ENCODE measurements at regions not wholly inside any gene's neighbourhood (a gene's known extent, or its start where the extent isn't known, plus 50 kb on each side); places are given as distances from the start of the nearest gene placed in this dataset.
A peak's percentile ranks its signal among the peaks of the same experiment; 100 is the strongest.

GRCh38 chr20:56954797-56955196 is 311.6 kb downstream of the BMP7 start:
- no TSS peak for BruUV-seq (replicated peaks)
- CTCF ChIA-PET, result no interaction called here
- intact Hi-C loops (cut with micrococcal nuclease), result no loop called here

GRCh38 chr20:56955680-56956079 is 310.8 kb downstream of the BMP7 start:
- Histone ChIP-seq H3K4me3 (ENCODE audit: low read length) (no peak overlapping the region), H3K36me3 (ENCODE audit: low read depth, low read length) (no peaks in the 10 kb centered on the region), H3K4me1 (ENCODE audit: insufficient read depth, low read length) (no peaks in the 10 kb centered on the region), H3K9me2 (replicated peaks; ENCODE audit: low read length) (no peaks in the 10 kb centered on the region), H3K27me3 (ENCODE audit: low read length) (0 out of 2 replicates have a peak, but pooled peaks cover 8% of the 10 kb centered on the region), H4K20me1 (ENCODE audit: low read length) (no peaks in the 10 kb centered on the region), H3K9me3 (ENCODE audit: low read length) (no peaks in the 10 kb centered on the region), H3F3A (ENCODE audit: low read length, unreplicated experiment) (no peaks in the 10 kb centered on the region), H2AFZ (ENCODE audit: low read length) (no peak overlapping the region; the same call in 1 of the 2 replicates), H3K9ac (ENCODE audit: low read length) (no peak overlapping the region), H3K79me2 (ENCODE audit: low read length) (no peaks in the 10 kb centered on the region), H3K27ac (ENCODE audit: low read length) (no peak overlapping the region), H3K4me2 (ENCODE audit: low read length) (no peak overlapping the region)
- no peak for ATAC-seq
- no peak for DNase-seq
- no TSS peak for BruUV-seq (replicated peaks)
- intact Hi-C loops (cut with micrococcal nuclease), result no loop called here
- POLR2A ChIA-PET (ENCODE audit: unreplicated experiment), result no interaction called here
- CTCF ChIA-PET, result no interaction called here
- TF ChIP-seq, protein P1, sequence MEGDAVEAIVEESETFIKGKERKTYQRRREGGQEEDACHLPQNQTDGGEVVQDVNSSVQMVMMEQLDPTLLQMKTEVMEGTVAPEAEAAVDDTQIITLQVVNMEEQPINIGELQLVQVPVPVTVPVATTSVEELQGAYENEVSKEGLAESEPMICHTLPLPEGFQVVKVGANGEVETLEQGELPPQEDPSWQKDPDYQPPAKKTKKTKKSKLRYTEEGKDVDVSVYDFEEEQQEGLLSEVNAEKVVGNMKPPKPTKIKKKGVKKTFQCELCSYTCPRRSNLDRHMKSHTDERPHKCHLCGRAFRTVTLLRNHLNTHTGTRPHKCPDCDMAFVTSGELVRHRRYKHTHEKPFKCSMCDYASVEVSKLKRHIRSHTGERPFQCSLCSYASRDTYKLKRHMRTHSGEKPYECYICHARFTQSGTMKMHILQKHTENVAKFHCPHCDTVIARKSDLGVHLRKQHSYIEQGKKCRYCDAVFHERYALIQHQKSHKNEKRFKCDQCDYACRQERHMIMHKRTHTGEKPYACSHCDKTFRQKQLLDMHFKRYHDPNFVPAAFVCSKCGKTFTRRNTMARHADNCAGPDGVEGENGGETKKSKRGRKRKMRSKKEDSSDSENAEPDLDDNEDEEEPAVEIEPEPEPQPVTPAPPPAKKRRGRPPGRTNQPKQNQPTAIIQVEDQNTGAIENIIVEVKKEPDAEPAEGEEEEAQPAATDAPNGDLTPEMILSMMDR (conservative IDR thresholded peaks at IDR 0.05; ENCODE audit: low read depth, low read length), result no peak
- TF ChIP-seq EZH2 (IDR thresholded peaks at IDR 0.05; ENCODE audit: low read length, unreplicated experiment), result no peak
- TF ChIP-seq EZH2phosphoT487 (IDR thresholded peaks at IDR 0.05; ENCODE audit: borderline replicate concordance, low read length), result no peak

More at GRCh38 chr20:56954797-56955196, 311.6 kb downstream of the BMP7 start:
- H3K9me3 ChIP-seq (ENCODE audit: low read length), result no peaks in the 10 kb centered on the region
- TF ChIP-seq EZH2phosphoT487 (IDR thresholded peaks at IDR 0.05; ENCODE audit: borderline replicate concordance, low read length), result no peak
- TF ChIP-seq EZH2 (IDR thresholded peaks at IDR 0.05; ENCODE audit: low read length, unreplicated experiment), result no peak
- TF ChIP-seq, protein P1 (conservative IDR thresholded peaks at IDR 0.05; ENCODE audit: low read depth, low read length), result no peak
- DNase-seq (no peak), ATAC-seq (no peak)
- no peak overlapping the region for H3K4me2 ChIP-seq (ENCODE audit: low read length)
- H2AFZ ChIP-seq (ENCODE audit: low read length), result no peak overlapping the region
- no peak overlapping the region for H3K4me3 ChIP-seq (ENCODE audit: low read length)
- no peaks in the 10 kb centered on the region for H4K20me1 ChIP-seq (ENCODE audit: low read length)
- H3K27ac ChIP-seq (ENCODE audit: low read length), result no peak overlapping the region
- H3K79me2 ChIP-seq (ENCODE audit: low read length), result no peaks in the 10 kb centered on the region
- H3F3A ChIP-seq (ENCODE audit: low read length, unreplicated experiment), result no peaks in the 10 kb centered on the region
- no peaks in the 10 kb centered on the region for H3K36me3 ChIP-seq (ENCODE audit: low read depth, low read length)
- POLR2A ChIA-PET (ENCODE audit: unreplicated experiment), result no interaction called here
- no peak overlapping the region for H3K9ac ChIP-seq (ENCODE audit: low read length)
- 0 out of 2 replicates have a peak, but pooled peaks cover 8% of the 10 kb centered on the region for H3K27me3 ChIP-seq (ENCODE audit: low read length)
- no peaks in the 10 kb centered on the region for H3K4me1 ChIP-seq (ENCODE audit: insufficient read depth, low read length)
- H3K9me2 ChIP-seq (replicated peaks; ENCODE audit: low read length), result no peaks in the 10 kb centered on the region

GRCh38 chr20:56956534-56956933 is 309.9 kb downstream of the BMP7 start:
- H3K4me3 ChIP-seq (ENCODE audit: low read length), result no peak overlapping the region
- no TSS peak for BruUV-seq (replicated peaks)
- H3K9ac ChIP-seq (ENCODE audit: low read length), result no peak overlapping the region
- intact Hi-C loops (cut with micrococcal nuclease), result no loop called here
- H3F3A ChIP-seq (ENCODE audit: low read length, unreplicated experiment), result no peaks in the 10 kb centered on the region
- H4K20me1 ChIP-seq (ENCODE audit: low read length), result no peaks in the 10 kb centered on the region
- H3K79me2 ChIP-seq (ENCODE audit: low read length), result no peaks in the 10 kb centered on the region
- H3K4me2 ChIP-seq (ENCODE audit: low read length), result no peak overlapping the region
- no peaks in the 10 kb centered on the region for H3K4me1 ChIP-seq (ENCODE audit: insufficient read depth, low read length)
- H3K9me2 ChIP-seq (replicated peaks; ENCODE audit: low read length), result no peaks in the 10 kb centered on the region
- no peak for ATAC-seq
- H3K9me3 ChIP-seq (ENCODE audit: low read length), result no peaks in the 10 kb centered on the region
- no peak overlapping the region for H2AFZ ChIP-seq (ENCODE audit: low read length)
- H3K27me3 ChIP-seq (ENCODE audit: low read length), result 0 out of 2 replicates have a peak, but pooled peaks cover 8% of the 10 kb centered on the region
- ChIA-PET POLR2A (ENCODE audit: unreplicated experiment) (no interaction called here), CTCF (no interaction called here)
- peak; percentile 37 for DNase-seq
- H3K36me3 ChIP-seq (ENCODE audit: low read depth, low read length), result no peaks in the 10 kb centered on the region
- TF ChIP-seq EZH2 (IDR thresholded peaks at IDR 0.05; ENCODE audit: low read length, unreplicated experiment) (no peak), EZH2phosphoT487 (IDR thresholded peaks at IDR 0.05; ENCODE audit: borderline replicate concordance, low read length) (no peak)
- TF ChIP-seq, protein P1 (conservative IDR thresholded peaks at IDR 0.05; ENCODE audit: low read depth, low read length), result no peak
- no peak overlapping the region for H3K27ac ChIP-seq (ENCODE audit: low read length)

Data from PC-3 (cell line).